Mesothelial cell of epicardium (in vitro differentiated cells): ENCODE measurements at regions not wholly inside any gene's neighbourhood (a gene's known extent, or its start where the extent isn't known, plus 50 kb on each side); places are given as distances from the start of the nearest gene placed in this dataset.

Source experiments
- DNase-seq, 2 experiments: peaks; one replicate each; pipeline ENCODE4 v3.0.0; 2021; ENCODE audit warnings: low spot score in 2 of 2; ENCODE audit not compliant: unreplicated experiment in 2 of 2
- H3K27ac Mint-ChIP-seq: 2 replicates; pipeline ENCODE4 v1.8.0; 2021; ENCODE audit warnings: mixed read lengths
- H3K27me3 Mint-ChIP-seq: 2 replicates; pipeline ENCODE4 v1.8.0; 2021; ENCODE audit warnings: low read depth, mixed read lengths
- H3K36me3 Mint-ChIP-seq: 2 replicates; pipeline ENCODE4 v1.8.0; 2021; ENCODE audit warnings: mixed read lengths
- H3K4me1 Mint-ChIP-seq: 2 replicates; pipeline ENCODE4 v1.8.0; 2021; ENCODE audit warnings: mixed read lengths
- H3K4me3 Mint-ChIP-seq: 2 replicates; pipeline ENCODE4 v1.8.0; 2021; ENCODE audit warnings: mild to moderate bottlenecking, moderate library complexity, mixed read lengths
- H3K9me3 Mint-ChIP-seq: 2 replicates; pipeline ENCODE4 v1.8.0; 2021; ENCODE audit warnings: mixed read lengths
- CTCF ChIP-seq: fragments of 200-600 bp; sonication (generic); IDR thresholded peaks from one replicate; pipeline ENCODE4 v1.5.0; 2021; ENCODE audit warnings: antibody characterized with exemption; ENCODE audit not compliant: unreplicated experiment

DNA sequence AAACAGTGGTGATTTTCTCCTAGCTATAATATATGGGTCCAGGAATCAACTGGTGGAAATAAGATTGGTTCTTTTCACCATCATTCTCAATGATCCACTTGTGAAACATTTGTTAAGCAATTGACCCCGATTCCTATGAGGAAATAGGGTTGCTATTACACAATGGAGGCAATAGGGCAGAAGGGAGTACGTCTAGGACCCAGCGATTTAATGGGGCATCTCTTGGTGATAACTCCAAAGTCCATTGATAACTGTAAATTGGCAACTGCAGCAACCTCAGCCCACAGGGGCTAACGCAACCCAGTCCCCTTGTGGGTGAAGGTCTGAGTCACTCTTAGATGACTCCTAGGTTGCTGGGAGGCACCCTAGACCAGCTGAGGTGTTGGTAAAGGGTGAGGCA, 62.5 kb upstream of the BARHL2 start:
- no peak for TF ChIP-seq CTCF
- Mint-ChIP-seq H3K36me3 (no peaks in the 10 kb centered on the region), H3K27me3 (peaks cover 4% of the 10 kb centered on the region), H3K4me3 (no peak overlapping the region), H3K9me3 (no peaks in the 10 kb centered on the region), H3K27ac (no peak overlapping the region), H3K4me1 (no peaks in the 10 kb centered on the region)
- no peak for DNase-seq

- TF ChIP-seq CTCF = no peak
- DNase-seq = no peak
- peaks cover 3% of the 10 kb centered on the region for H3K27me3 Mint-ChIP-seq
- no peaks in the 10 kb centered on the region for H3K9me3 Mint-ChIP-seq
- no peak overlapping the region for H3K4me3 Mint-ChIP-seq
- H3K36me3 Mint-ChIP-seq = no peaks in the 10 kb centered on the region
- H3K27ac Mint-ChIP-seq = no peak overlapping the region
- H3K4me1 Mint-ChIP-seq = no peaks in the 10 kb centered on the region
These were observed 61.4 kb upstream of the BARHL2 start for GRCh38 chr1:90778486-90778885.

- no peak for DNase-seq
- Mint-ChIP-seq H3K27me3 (peaks cover 10% of the 10 kb centered on the region), H3K9me3 (no peaks in the 10 kb centered on the region), H3K27ac (no peak overlapping the region), H3K36me3 (no peaks in the 10 kb centered on the region), H3K4me1 (no peaks in the 10 kb centered on the region), H3K4me3 (no peak overlapping the region)
- TF ChIP-seq CTCF = no peak
These were observed 56.7 kb upstream of the BARHL2 start for GRCh38 chr1:90773812-90774211.

GRCh38 chr1:90768826-90769225, 51.7 kb upstream of the BARHL2 start:
- DNase-seq = no peak
- H3K27ac Mint-ChIP-seq = no peak overlapping the region
- no peaks in the 10 kb centered on the region for H3K36me3 Mint-ChIP-seq
- peaks cover 31% of the 10 kb centered on the region for H3K27me3 Mint-ChIP-seq
- no peak for TF ChIP-seq CTCF
- peaks cover 3% of the 10 kb centered on the region for H3K9me3 Mint-ChIP-seq
- no peak overlapping the region for H3K4me3 Mint-ChIP-seq
- H3K4me1 Mint-ChIP-seq = no peaks in the 10 kb centered on the region

GRCh38 chr1:90768098-90768497, 51.0 kb upstream of the BARHL2 start:
- H3K27me3 Mint-ChIP-seq = peaks cover 31% of the 10 kb centered on the region
- no peak overlapping the region for H3K27ac Mint-ChIP-seq
- H3K4me1 Mint-ChIP-seq = no peaks in the 10 kb centered on the region
- no peak for DNase-seq
- TF ChIP-seq CTCF = no peak
- no peak overlapping the region for H3K4me3 Mint-ChIP-seq
- H3K9me3 Mint-ChIP-seq = peaks cover 3% of the 10 kb centered on the region
- no peaks in the 10 kb centered on the region for H3K36me3 Mint-ChIP-seq
